Right lobe of liver (tissue), 4 donors: ENCODE measurements at regions not wholly inside any gene's neighbourhood (a gene's known extent, or its start where the extent isn't known, plus 50 kb on each side); places are given as distances from the start of the nearest gene placed in this dataset.

Source experiments
- POLR2A ChIP-seq: fragments of 450-650 bp; IDR thresholded peaks from one replicate; pipeline ENCODE4 v1.6.1; 2017; ENCODE audit warnings: antibody characterized with exemption, mild to moderate bottlenecking
- TF ChIP-seq, protein P1 (sequence below), 4 donors: fragments of 200-600 bp in 3 of 4; fragments of 450-650 bp in 1 of 4; IDR thresholded peaks; one replicate each; pipeline versions ENCODE4 v1.5.1 to v1.8.0; 2016 to 2022; ENCODE audit warnings: antibody characterized with exemption in 4 of 4, mild to moderate bottlenecking in 2 of 4
- donor health status: DM: no; HTN: no; CAD: no.
- donor health status: DM: no; HTN: no; CAD: no.
- donor health status: DM: no; HTN: yes; CAD: no.

GRCh38 chr2:176895158-176895557 lies 317.4 kb upstream of the HNRNPA3 start:
- TF ChIP-seq, protein P1, sequence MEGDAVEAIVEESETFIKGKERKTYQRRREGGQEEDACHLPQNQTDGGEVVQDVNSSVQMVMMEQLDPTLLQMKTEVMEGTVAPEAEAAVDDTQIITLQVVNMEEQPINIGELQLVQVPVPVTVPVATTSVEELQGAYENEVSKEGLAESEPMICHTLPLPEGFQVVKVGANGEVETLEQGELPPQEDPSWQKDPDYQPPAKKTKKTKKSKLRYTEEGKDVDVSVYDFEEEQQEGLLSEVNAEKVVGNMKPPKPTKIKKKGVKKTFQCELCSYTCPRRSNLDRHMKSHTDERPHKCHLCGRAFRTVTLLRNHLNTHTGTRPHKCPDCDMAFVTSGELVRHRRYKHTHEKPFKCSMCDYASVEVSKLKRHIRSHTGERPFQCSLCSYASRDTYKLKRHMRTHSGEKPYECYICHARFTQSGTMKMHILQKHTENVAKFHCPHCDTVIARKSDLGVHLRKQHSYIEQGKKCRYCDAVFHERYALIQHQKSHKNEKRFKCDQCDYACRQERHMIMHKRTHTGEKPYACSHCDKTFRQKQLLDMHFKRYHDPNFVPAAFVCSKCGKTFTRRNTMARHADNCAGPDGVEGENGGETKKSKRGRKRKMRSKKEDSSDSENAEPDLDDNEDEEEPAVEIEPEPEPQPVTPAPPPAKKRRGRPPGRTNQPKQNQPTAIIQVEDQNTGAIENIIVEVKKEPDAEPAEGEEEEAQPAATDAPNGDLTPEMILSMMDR (IDR thresholded peaks at IDR 0.05) = no peak
- TF ChIP-seq POLR2A = no peak
